H9 (cell line): ENCODE measurements at regions not wholly inside any gene's neighbourhood (a gene's known extent, or its start where the extent isn't known, plus 50 kb on each side); places are given as distances from the start of the nearest gene placed in this dataset.

Experiments
- DNase-seq: peaks from one replicate; pipeline ENCODE4 v3.0.0-alpha.2; 2017
- H2AFZ ChIP-seq: one replicate; pipeline ENCODE4 v1.6.1; 2013; ENCODE audit warnings: mild to moderate bottlenecking, low read length, control low read depth, moderate library complexity
- H2AK5ac ChIP-seq: 2 replicates; pipeline ENCODE4 v1.6.1; 2013; ENCODE audit warnings: low read length, control low read depth, mixed read lengths; ENCODE audit not compliant: insufficient read length
- H2BK120ac ChIP-seq: one replicate; pipeline ENCODE4 v1.6.1; 2013; ENCODE audit warnings: low read depth, mild to moderate bottlenecking, low read length, control low read depth, inconsistent platforms; ENCODE audit not compliant: poor library complexity, severe bottlenecking
- H2BK12ac ChIP-seq: 2 replicates; pipeline ENCODE4 v1.6.1; 2013; ENCODE audit warnings: low read length, control low read depth, mixed read lengths, low read depth; ENCODE audit not compliant: insufficient read length
- H2BK15ac ChIP-seq: 2 replicates; pipeline ENCODE4 v1.6.1; 2013; ENCODE audit warnings: low read depth, low read length, control low read depth
- H2BK20ac ChIP-seq: one replicate; pipeline ENCODE4 v1.6.1; 2013; ENCODE audit warnings: low read depth, mild to moderate bottlenecking, low read length, control low read depth, inconsistent platforms; ENCODE audit not compliant: poor library complexity, severe bottlenecking
- H2BK5ac ChIP-seq: 2 replicates; pipeline ENCODE4 v1.6.1; 2013; ENCODE audit warnings: low read length, control low read depth, mixed read lengths; ENCODE audit not compliant: insufficient read length
- H3K14ac ChIP-seq: 2 replicates; pipeline ENCODE4 v1.6.1; 2013; ENCODE audit warnings: low read length, control low read depth; ENCODE audit not compliant: insufficient read depth
- H3K18ac ChIP-seq: 2 replicates; pipeline ENCODE4 v1.6.1; 2013; ENCODE audit warnings: low read depth, mild to moderate bottlenecking, mixed read lengths, low read length, control low read depth; ENCODE audit not compliant: insufficient read length
- H3K23ac ChIP-seq: 2 replicates; pipeline ENCODE4 v1.6.1; 2013; ENCODE audit warnings: low read length, control low read depth, mixed read lengths, low read depth; ENCODE audit not compliant: insufficient read length
- H3K23me2 ChIP-seq: 2 replicates; pipeline ENCODE4 v1.6.1; 2013; ENCODE audit warnings: low read depth, mild to moderate bottlenecking, mixed read lengths, low read length, control low read depth; ENCODE audit not compliant: insufficient read length, poor library complexity, severe bottlenecking
- H3K27ac ChIP-seq: 2 replicates; pipeline ENCODE4 v1.5.1; 2013; ENCODE audit warnings: low read length, control low read depth, mixed read lengths, low read depth; ENCODE audit not compliant: insufficient read length
- H3K27me3 ChIP-seq: 2 replicates; pipeline ENCODE4 v1.6.1; 2013; ENCODE audit warnings: low read length, control low read depth, inconsistent platforms; ENCODE audit not compliant: insufficient read depth
- H3K4ac ChIP-seq: 2 replicates; pipeline ENCODE4 v1.6.1; 2013; ENCODE audit warnings: low read depth, mild to moderate bottlenecking, control low read depth, inconsistent platforms, low read length, moderate library complexity
- H3K4me1 ChIP-seq: 2 replicates; pipeline ENCODE4 v1.6.1; 2013; ENCODE audit warnings: low read length, control low read depth, inconsistent platforms; ENCODE audit not compliant: insufficient read depth
- H3K4me2 ChIP-seq: 2 replicates; pipeline ENCODE4 v1.6.1; 2013; ENCODE audit warnings: low read length, control low read depth, mixed read lengths; ENCODE audit not compliant: insufficient read length, insufficient read depth
- H3K56ac ChIP-seq: 2 replicates; pipeline ENCODE4 v1.6.1; 2013; ENCODE audit warnings: low read depth, mild to moderate bottlenecking, mixed read lengths, low read length, control low read depth; ENCODE audit not compliant: insufficient read length
- H3K79me1 ChIP-seq: 2 replicates; pipeline ENCODE4 v1.6.1; 2013; ENCODE audit warnings: low read depth, mild to moderate bottlenecking, moderate library complexity, low read length, control low read depth, inconsistent platforms; ENCODE audit not compliant: insufficient read depth, poor library complexity, severe bottlenecking
- H3K79me2 ChIP-seq: 2 replicates; pipeline ENCODE4 v1.6.1; 2013; ENCODE audit warnings: low read length, control low read depth, inconsistent platforms; ENCODE audit not compliant: insufficient read depth
- H3K9ac ChIP-seq: 2 replicates; pipeline ENCODE4 v1.6.1; 2013; ENCODE audit warnings: low read length, control low read depth, mixed read lengths; ENCODE audit not compliant: insufficient read length; ENCODE audit errors: extremely low read depth
- H3K9me3 ChIP-seq: one replicate; pipeline ENCODE4 v1.6.1; 2013; ENCODE audit warnings: low read depth, low read length, inconsistent platforms; ENCODE audit not compliant: control insufficient read depth
- H3T11ph ChIP-seq: one replicate; pipeline ENCODE4 v1.6.1; 2013; ENCODE audit warnings: mild to moderate bottlenecking, low read length, control low read depth, inconsistent platforms
- H4K20me1 ChIP-seq: one replicate; pipeline ENCODE4 v1.6.1; 2013; ENCODE audit not compliant: control insufficient read depth, insufficient read length, insufficient read depth
- H4K5ac ChIP-seq: 2 replicates; pipeline ENCODE4 v1.6.1; 2013; ENCODE audit warnings: low read depth, mild to moderate bottlenecking, mixed read lengths, low read length, control low read depth; ENCODE audit not compliant: insufficient read length
- H4K8ac ChIP-seq: replicated peaks from 2 replicates; pipeline ENCODE4 v1.6.1; 2013; ENCODE audit warnings: low read length, control low read depth, mixed read lengths, low read depth; ENCODE audit not compliant: insufficient read length
- H4K91ac ChIP-seq: 2 replicates; pipeline ENCODE4 v1.6.1; 2013; ENCODE audit warnings: low read depth, mild to moderate bottlenecking, moderate library complexity, mixed read lengths, low read length, control low read depth; ENCODE audit not compliant: insufficient read length
- H3K27ac Mint-ChIP-seq, 3 experiments: 2 replicates in 2 of 3; 3 replicates in 1 of 3; pipeline ENCODE4 v1.8.0; 2020 to 2021; ENCODE audit warnings: mixed read lengths in 3 of 3, mild to moderate bottlenecking in 1 of 3, moderate library complexity in 1 of 3
- H3K27me3 Mint-ChIP-seq: 2 replicates; pipeline ENCODE4 v1.8.0; 2021; ENCODE audit warnings: low read depth, mild to moderate bottlenecking, moderate library complexity, mixed read lengths
- H3K36me3 Mint-ChIP-seq, 3 experiments: 2 replicates in 2 of 3; 3 replicates in 1 of 3; pipeline ENCODE4 v1.8.0; 2020 to 2021; ENCODE audit warnings: low read depth in 3 of 3, mixed read lengths in 3 of 3; ENCODE audit not compliant: insufficient read depth in 1 of 3
- H3K4me1 Mint-ChIP-seq, 2 experiments: 2 replicates each; pipeline ENCODE4 v1.8.0; 2020; ENCODE audit warnings: mixed read lengths in 2 of 2
- H3K4me3 Mint-ChIP-seq, 2 experiments: 2 replicates in 1 of 2; 3 replicates in 1 of 2; pipeline ENCODE4 v1.8.0; 2020 to 2021; ENCODE audit warnings: mild to moderate bottlenecking in 2 of 2, mixed read lengths in 2 of 2, moderate library complexity in 1 of 2
- H3K9me3 Mint-ChIP-seq, 2 experiments: 2 replicates in 1 of 2; 3 replicates in 1 of 2; pipeline ENCODE4 v1.8.0; 2020; ENCODE audit warnings: mild to moderate bottlenecking in 2 of 2, mixed read lengths in 2 of 2, moderate library complexity in 1 of 2
- WGBS: extraction: QIAGEN DNeasy Blood & Tissue Kit; methylation state at CpG from one replicate; pipeline ENCODE4 v1.1.7; 2013; ENCODE audit warnings: missing lambda C conversion rate, low lambda C conversion rate, mixed read lengths; ENCODE audit not compliant: insufficient read length; ENCODE audit errors: extremely low coverage; 5-methylcytosine and 5-hydroxymethylcytosine counted together
- TF ChIP-seq, protein P1 (sequence below): fragments of 200-600 bp; sonication (generic); conservative IDR thresholded peaks from 3 replicates; pipeline ENCODE4 v1.8.0; 2021; ENCODE audit warnings: antibody characterized with exemption, mild to moderate bottlenecking

GRCh38 chr12:118541071-118541470 lies 164.7 kb downstream of the SUDS3 start:
- Histone ChIP-seq H3K4me2 (no peak overlapping the region), H2BK12ac (no peak overlapping the region), H2BK20ac (no peak overlapping the region), H2BK5ac (no peak overlapping the region), H3K9ac (no peak overlapping the region), H3K4ac (no peak overlapping the region), H3K14ac (no peak overlapping the region), H2AFZ (no peak overlapping the region), H2AK5ac (no peak overlapping the region), H3K79me1 (no peaks in the 10 kb centered on the region), H2BK120ac (no peak overlapping the region), H3K23me2 (no peaks in the 10 kb centered on the region), H3K4me1 (peaks cover 21% of the 10 kb centered on the region; the same call in 1 of the 2 replicates), H4K20me1 (no peaks in the 10 kb centered on the region), H3K18ac (no peak overlapping the region), H4K91ac (no peak overlapping the region), H3K79me2 (no peaks in the 10 kb centered on the region), H3K23ac (no peak overlapping the region), H4K5ac (no peak overlapping the region), H2BK15ac (no peak overlapping the region), H3T11ph (no peak overlapping the region), H3K56ac (no peak overlapping the region), H3K27me3 (no peaks in the 10 kb centered on the region), H4K8ac (no peak overlapping the region), H3K9me3 (no peaks in the 10 kb centered on the region), H3K27ac (no peak overlapping the region)
- Mint-ChIP-seq H3K4me1 (peaks cover 44 to 53% of the 10 kb centered on the region in 2 experiments), H3K36me3 (no peaks in the 10 kb centered on the region), H3K27ac (no peak overlapping the region), H3K9me3 (no peaks in the 10 kb centered on the region; a peak in 1 of 5 replicates), H3K4me3 (no peak overlapping the region; a peak in 1 of 5 replicates), H3K27me3 (peaks cover 3% of the 10 kb centered on the region; the same call in 1 of the 2 replicates)
- WGBS: no CpG with 5 or more reads among the region's 3 CpGs
- DNase-seq: no peak
- TF ChIP-seq, protein P1, sequence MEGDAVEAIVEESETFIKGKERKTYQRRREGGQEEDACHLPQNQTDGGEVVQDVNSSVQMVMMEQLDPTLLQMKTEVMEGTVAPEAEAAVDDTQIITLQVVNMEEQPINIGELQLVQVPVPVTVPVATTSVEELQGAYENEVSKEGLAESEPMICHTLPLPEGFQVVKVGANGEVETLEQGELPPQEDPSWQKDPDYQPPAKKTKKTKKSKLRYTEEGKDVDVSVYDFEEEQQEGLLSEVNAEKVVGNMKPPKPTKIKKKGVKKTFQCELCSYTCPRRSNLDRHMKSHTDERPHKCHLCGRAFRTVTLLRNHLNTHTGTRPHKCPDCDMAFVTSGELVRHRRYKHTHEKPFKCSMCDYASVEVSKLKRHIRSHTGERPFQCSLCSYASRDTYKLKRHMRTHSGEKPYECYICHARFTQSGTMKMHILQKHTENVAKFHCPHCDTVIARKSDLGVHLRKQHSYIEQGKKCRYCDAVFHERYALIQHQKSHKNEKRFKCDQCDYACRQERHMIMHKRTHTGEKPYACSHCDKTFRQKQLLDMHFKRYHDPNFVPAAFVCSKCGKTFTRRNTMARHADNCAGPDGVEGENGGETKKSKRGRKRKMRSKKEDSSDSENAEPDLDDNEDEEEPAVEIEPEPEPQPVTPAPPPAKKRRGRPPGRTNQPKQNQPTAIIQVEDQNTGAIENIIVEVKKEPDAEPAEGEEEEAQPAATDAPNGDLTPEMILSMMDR: no peak
